ENCODE measurements at regions not wholly inside any gene's neighbourhood (a gene's known extent, or its start where the extent isn't known, plus 50 kb on each side); places are given as distances from the start of the nearest gene placed in this dataset.
"Not testable (repeated sequence)": the region's sequence is repeated elsewhere in the genome, so short reads cannot be mapped to it uniquely, and the experiment has no call there.

GRCh38 chr2:131668794-131669540 lies 141.3 kb downstream of the CCDC74A start:
- TF ChIP-seq FOS (IDR thresholded peaks at IDR 0.05; ENCODE audit: borderline replicate concordance, insufficient read depth, low read length): peak; percentile 81
- peak; percentile 79 for TF ChIP-seq GATA2 (IDR thresholded peaks at IDR 0.05; ENCODE audit: insufficient read depth, insufficient read length, low read depth, low read length)
- TF ChIP-seq JUN (IDR thresholded peaks at IDR 0.05; ENCODE audit: borderline replicate concordance, insufficient read depth, insufficient read length, low read depth): peak; percentile 55
- TF ChIP-seq POLR2AphosphoS5 (IDR thresholded peaks at IDR 0.05; ENCODE audit: insufficient read depth, low read depth, low read length): peak; percentile 57
- H3K4me3 ChIP-seq (replicated peaks in 1 of 3; ENCODE audit: insufficient read depth in 1 of 3, low read depth in 1 of 3, low read length in 3 of 3); H3K79me2 ChIP-seq (ENCODE audit: control insufficient read depth, insufficient read depth, low read length); H3K36me3 ChIP-seq (ENCODE audit: control insufficient read depth in 2 of 2, extremely low read depth in 1 of 2, insufficient read depth in 2 of 2, low read length in 2 of 2); H3K9me1 ChIP-seq (replicated peaks; ENCODE audit: control insufficient read depth, extremely low read depth, insufficient read depth, low read length); H3K9me3 ChIP-seq (replicated peaks; ENCODE audit: control insufficient read depth, insufficient read depth, low read length); H3K27me3 ChIP-seq (ENCODE audit: control insufficient read depth in 2 of 2, insufficient read depth in 2 of 2, low read length in 2 of 2); dilution Hi-C loops (cut with MboI; ENCODE audit: extremely low pct_ligation_motif_present, low sequenced_read_pairs); CTCF ChIA-PET; H4K20me1 ChIP-seq (replicated peaks; ENCODE audit: control insufficient read depth, extremely low read depth, insufficient read depth, low read length); H3K4me2 ChIP-seq (ENCODE audit: insufficient read depth, low read length); BruUV-seq (replicated peaks): not testable (repeated sequence)
- FAIRE-seq (peak; percentile 74), DNase-seq (ENCODE audit: low read depth, low spot score) (peak; percentile 95)
- Histone ChIP-seq H3K4me1 (ENCODE audit: control insufficient read depth, extremely low read depth, insufficient read depth, low read length) (peaks cover 20% of the 10 kb centered on the region), H2AFZ (ENCODE audit: low read depth, low read length) (peak overlapping the region; percentile 37), H3K27ac (ENCODE audit: insufficient read depth, low read depth, low read length) (peak overlapping the region; percentile 69), H3K9ac (replicated peaks; ENCODE audit: extremely low read depth, insufficient read depth, low read length) (peak overlapping the region; percentile 16)
- intact Hi-C loops (cut with micrococcal nuclease): loop anchor here (2.0 kb wide), 1 partner anchor 14 kb away; no protein-coding TSS in a partner anchor
- POLR2A ChIA-PET: interaction anchor here (1.6 kb wide), 1 partner anchor 13 kb away, joined by 6 read pairs; no protein-coding TSS in a partner anchor

- H3K9me3 ChIP-seq (replicated peaks; ENCODE audit: control insufficient read depth, insufficient read depth, low read length); H2AFZ ChIP-seq (ENCODE audit: low read depth, low read length); BruUV-seq (replicated peaks); H3K27ac ChIP-seq (ENCODE audit: insufficient read depth, low read depth, low read length); FAIRE-seq; H3K36me3 ChIP-seq (ENCODE audit: control insufficient read depth in 2 of 2, extremely low read depth in 1 of 2, insufficient read depth in 2 of 2, low read length in 2 of 2); H3K9me1 ChIP-seq (replicated peaks; ENCODE audit: control insufficient read depth, extremely low read depth, insufficient read depth, low read length); H3K79me2 ChIP-seq (ENCODE audit: control insufficient read depth, insufficient read depth, low read length); H4K20me1 ChIP-seq (replicated peaks; ENCODE audit: control insufficient read depth, extremely low read depth, insufficient read depth, low read length); H3K27me3 ChIP-seq (ENCODE audit: control insufficient read depth in 2 of 2, insufficient read depth in 2 of 2, low read length in 2 of 2); H3K4me2 ChIP-seq (ENCODE audit: insufficient read depth, low read length); DNase-seq (ENCODE audit: low read depth, low spot score); dilution Hi-C loops (cut with MboI; ENCODE audit: extremely low pct_ligation_motif_present, low sequenced_read_pairs); H3K9ac ChIP-seq (replicated peaks; ENCODE audit: extremely low read depth, insufficient read depth, low read length); H3K4me3 ChIP-seq (replicated peaks in 1 of 3; ENCODE audit: insufficient read depth in 1 of 3, low read depth in 1 of 3, low read length in 3 of 3): not testable (repeated sequence)
- ChIA-PET CTCF (interaction anchor here (0.6 to 3.4 kb wide), 18 partner anchors 9 to 518 kb away, joined by 3 to 78 read pairs (median 4); no protein-coding TSS in a partner anchor), POLR2A (interaction anchor here (1.1 kb wide), 1 partner anchor 10 kb away, joined by 8 read pairs; no protein-coding TSS in a partner anchor)
- H3K4me1 ChIP-seq (ENCODE audit: control insufficient read depth, extremely low read depth, insufficient read depth, low read length): peaks cover 20% of the 10 kb centered on the region
- intact Hi-C loops (cut with micrococcal nuclease): loop anchor here (1.0 to 10.0 kb wide), 4 partner anchors 180 to 518 kb away; partner anchors contain the start of gene MZT2A
Observed at GRCh38 chr2:131671841-131672470, 144.3 kb downstream of the CCDC74A start.
